Coronary artery (tissue), 2 donors: ENCODE measurements at regions not wholly inside any gene's neighbourhood (a gene's known extent, or its start where the extent isn't known, plus 50 kb on each side); places are given as distances from the start of the nearest gene placed in this dataset.

ENCODE experiments used
- DNase-seq: peaks from one replicate; pipeline ENCODE4 v3.0.0-alpha.2; 2017; ENCODE audit warnings: low spot score
- H3K27ac ChIP-seq, 2 donors: fragments of 200-600 bp; sonication (generic); one replicate each; pipeline ENCODE4 v1.5.1; 2016 to 2019
- H3K4me3 ChIP-seq: fragments of 200-600 bp; sonication (generic); 2 replicates; pipeline ENCODE4 v1.5.1; 2016; ENCODE audit warnings: mild to moderate bottlenecking, moderate library complexity
- CTCF ChIP-seq: fragments of 200-600 bp; sonication (generic); IDR thresholded peaks from one replicate; pipeline ENCODE4 v1.5.1; 2019; ENCODE audit warnings: antibody characterized with exemption

- DNase-seq: no peak
These were observed 168.5 kb upstream of the DMD start for GRCh38 chrX:33379839-33380238.

GRCh38 chrX:33357606-33358005 lies 146.3 kb upstream of the DMD start:
- no peak overlapping the region for H3K4me3 ChIP-seq
- no peak for DNase-seq
- no peak overlapping the region for H3K27ac ChIP-seq
- TF ChIP-seq CTCF: no peak

More at GRCh38 chrX:33379839-33380238, 168.5 kb upstream of the DMD start:
- no peak for TF ChIP-seq CTCF
- H3K27ac ChIP-seq: no peak overlapping the region
- H3K4me3 ChIP-seq: no peak overlapping the region

GRCh38 chrX:33339219-33339618 lies 127.9 kb upstream of the DMD start:
- Histone ChIP-seq H3K27ac (no peak overlapping the region), H3K4me3 (peak overlapping the region; percentile 53)
- no peak for TF ChIP-seq CTCF
- DNase-seq: no peak

- no peak for DNase-seq
- peak overlapping the region; percentile 5 for H3K4me3 ChIP-seq
- H3K27ac ChIP-seq: no peak overlapping the region
- no peak for TF ChIP-seq CTCF
These were observed 125.4 kb upstream of the DMD start for GRCh38 chrX:33336783-33337182.

GRCh38 chrX:33333271-33333670 lies 121.9 kb upstream of the DMD start:
- TF ChIP-seq CTCF: no peak
- H3K4me3 ChIP-seq: no peak overlapping the region
- no peak overlapping the region for H3K27ac ChIP-seq
- no peak for DNase-seq

- no peak overlapping the region for H3K4me3 ChIP-seq
- no peak for DNase-seq
- no peak for TF ChIP-seq CTCF
- H3K27ac ChIP-seq: no peak overlapping the region
These were observed 119.4 kb upstream of the DMD start for GRCh38 chrX:33330798-33331197.

- TF ChIP-seq CTCF: no peak
- no peak overlapping the region for H3K27ac ChIP-seq
- H3K4me3 ChIP-seq: no peak overlapping the region
- no peak for DNase-seq
These were observed 112.8 kb upstream of the DMD start for GRCh38 chrX:33324099-33324498.
